ENCODE measurements at regions not wholly inside any gene's neighbourhood (a gene's known extent, or its start where the extent isn't known, plus 50 kb on each side); places are given as distances from the start of the nearest gene placed in this dataset.

- Histone ChIP-seq H3K9ac (ENCODE audit: low read length) (no peak overlapping the region), H3K4me3 (ENCODE audit: low read depth, low read length, poor library complexity, severe bottlenecking) (no peak overlapping the region), H3K9me3 (ENCODE audit: low read length) (no peaks in the 10 kb centered on the region), H3K79me2 (ENCODE audit: insufficient read depth, low read length) (no peaks in the 10 kb centered on the region), H3K4me1 (ENCODE audit: insufficient read depth, low read length, severe bottlenecking) (no peaks in the 10 kb centered on the region), H3K4me2 (ENCODE audit: low read length) (no peak overlapping the region), H3K27me3 (ENCODE audit: insufficient read depth, low read length) (no peaks in the 10 kb centered on the region), H3K27ac (ENCODE audit: low read depth, low read length, poor library complexity, severe bottlenecking) (no peak overlapping the region), H4K20me1 (ENCODE audit: insufficient read depth, low read length) (no peaks in the 10 kb centered on the region), H3F3A (ENCODE audit: insufficient read depth, low read length) (no peaks in the 10 kb centered on the region), H3K9me2 (ENCODE audit: low read depth, low read length) (no peaks in the 10 kb centered on the region), H3K36me3 (ENCODE audit: insufficient read depth, low read length) (no peaks in the 10 kb centered on the region), H2AFZ (ENCODE audit: low read length) (no peak overlapping the region)
- no peak for TF ChIP-seq CTCF (IDR thresholded peaks at IDR 0.05; ENCODE audit: low read length)
- no peak for TF ChIP-seq EZH2 (IDR thresholded peaks at IDR 0.05; ENCODE audit: borderline replicate concordance, low read length)
These were observed 112.7 kb downstream of the MPP7 start for GRCh38 chr10:28190196-28190595.

GRCh38 chr10:28188526-28188925 lies 114.3 kb downstream of the MPP7 start:
- no peaks in the 10 kb centered on the region for H3K4me1 ChIP-seq (ENCODE audit: insufficient read depth, low read length, severe bottlenecking)
- H3K9ac ChIP-seq (ENCODE audit: low read length) = no peak overlapping the region
- H2AFZ ChIP-seq (ENCODE audit: low read length) = no peak overlapping the region
- no peaks in the 10 kb centered on the region for H3K9me2 ChIP-seq (ENCODE audit: low read depth, low read length)
- H3K36me3 ChIP-seq (ENCODE audit: insufficient read depth, low read length) = no peaks in the 10 kb centered on the region
- no peaks in the 10 kb centered on the region for H3K27me3 ChIP-seq (ENCODE audit: insufficient read depth, low read length)
- H3F3A ChIP-seq (ENCODE audit: insufficient read depth, low read length) = no peaks in the 10 kb centered on the region
- TF ChIP-seq EZH2 (IDR thresholded peaks at IDR 0.05; ENCODE audit: borderline replicate concordance, low read length) (no peak), CTCF (IDR thresholded peaks at IDR 0.05; ENCODE audit: low read length) (no peak)
- no peak overlapping the region for H3K27ac ChIP-seq (ENCODE audit: low read depth, low read length, poor library complexity, severe bottlenecking)
- H3K4me2 ChIP-seq (ENCODE audit: low read length) = no peak overlapping the region
- H3K9me3 ChIP-seq (ENCODE audit: low read length) = no peaks in the 10 kb centered on the region
- no peaks in the 10 kb centered on the region for H3K79me2 ChIP-seq (ENCODE audit: insufficient read depth, low read length)
- no peaks in the 10 kb centered on the region for H4K20me1 ChIP-seq (ENCODE audit: insufficient read depth, low read length)
- no peak overlapping the region for H3K4me3 ChIP-seq (ENCODE audit: low read depth, low read length, poor library complexity, severe bottlenecking)

- Histone ChIP-seq H3K4me3 (ENCODE audit: low read depth, low read length, poor library complexity, severe bottlenecking) (no peak overlapping the region), H3K9me3 (ENCODE audit: low read length) (no peaks in the 10 kb centered on the region), H3F3A (ENCODE audit: insufficient read depth, low read length) (no peaks in the 10 kb centered on the region), H3K9me2 (ENCODE audit: low read depth, low read length) (no peaks in the 10 kb centered on the region), H3K79me2 (ENCODE audit: insufficient read depth, low read length) (no peaks in the 10 kb centered on the region), H3K9ac (ENCODE audit: low read length) (no peak overlapping the region), H4K20me1 (ENCODE audit: insufficient read depth, low read length) (no peaks in the 10 kb centered on the region), H2AFZ (ENCODE audit: low read length) (no peak overlapping the region), H3K27me3 (ENCODE audit: insufficient read depth, low read length) (no peaks in the 10 kb centered on the region), H3K27ac (ENCODE audit: low read depth, low read length, poor library complexity, severe bottlenecking) (no peak overlapping the region), H3K36me3 (ENCODE audit: insufficient read depth, low read length) (no peaks in the 10 kb centered on the region), H3K4me1 (ENCODE audit: insufficient read depth, low read length, severe bottlenecking) (no peaks in the 10 kb centered on the region), H3K4me2 (ENCODE audit: low read length) (no peak overlapping the region)
- TF ChIP-seq CTCF (IDR thresholded peaks at IDR 0.05; ENCODE audit: low read length) (no peak), EZH2 (IDR thresholded peaks at IDR 0.05; ENCODE audit: borderline replicate concordance, low read length) (no peak)
These were observed 115.8 kb downstream of the MPP7 start for GRCh38 chr10:28186887-28187578.

All from OCI-LY1 (cell line).